OCI-M2 (cell line): ENCODE measurements at regions not wholly inside any gene's neighbourhood (a gene's known extent, or its start where the extent isn't known, plus 50 kb on each side); places are given as distances from the start of the nearest gene placed in this dataset.
"Not testable (repeated sequence)": the region's sequence is repeated elsewhere in the genome, so short reads cannot be mapped to it uniquely, and the experiment has no call there.

Experiments used
- DNase-seq: peaks from one replicate; lab custom pipeline; 2025; ENCODE audit not compliant: unreplicated experiment; lab: John Stamatoyannopoulos, UW

DNA sequence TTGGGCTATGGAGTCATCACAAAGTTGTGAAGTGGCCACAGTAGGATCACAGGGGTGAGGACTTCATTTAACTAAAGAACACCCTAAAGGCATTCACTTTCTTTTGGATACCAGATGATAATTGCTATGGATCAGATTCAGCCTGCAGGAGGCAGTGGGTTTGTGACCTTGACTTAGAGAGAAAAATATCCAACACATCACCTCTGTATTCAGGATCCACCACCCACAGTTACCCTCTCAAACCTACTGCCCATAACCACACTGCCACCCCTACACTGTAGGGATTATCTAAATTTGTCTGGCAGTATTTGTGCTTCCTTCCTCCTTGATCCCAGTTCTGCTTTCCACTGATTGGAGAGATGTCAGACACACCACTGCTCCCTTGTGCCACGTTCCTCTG is 269.4 kb downstream of the MYCN start:
- DNase-seq, result no peak

DNA sequence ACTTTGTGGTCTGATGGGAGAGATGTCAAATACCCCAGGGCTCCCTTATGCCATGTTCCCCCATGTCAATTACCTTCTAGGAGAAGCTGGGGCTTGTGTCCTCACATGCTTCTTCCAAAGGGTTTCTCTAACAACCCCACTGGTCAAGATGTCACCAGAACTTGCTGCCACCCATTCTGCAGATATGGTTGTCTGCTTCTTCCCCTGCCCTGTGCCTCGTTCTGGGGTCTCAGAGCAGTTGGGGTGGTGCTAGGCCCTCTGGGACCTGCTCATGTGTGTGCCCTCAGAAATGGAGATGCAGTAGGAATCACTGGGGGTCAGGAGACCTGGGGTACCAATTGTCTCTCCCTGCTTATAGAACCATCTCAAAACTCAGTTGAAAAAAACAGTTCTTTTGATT is 268.6 kb downstream of the MYCN start:
- no peak for DNase-seq

GRCh38 chr2:16208241-16208797 is 268.0 kb downstream of the MYCN start:
- no peak for DNase-seq

DNA sequence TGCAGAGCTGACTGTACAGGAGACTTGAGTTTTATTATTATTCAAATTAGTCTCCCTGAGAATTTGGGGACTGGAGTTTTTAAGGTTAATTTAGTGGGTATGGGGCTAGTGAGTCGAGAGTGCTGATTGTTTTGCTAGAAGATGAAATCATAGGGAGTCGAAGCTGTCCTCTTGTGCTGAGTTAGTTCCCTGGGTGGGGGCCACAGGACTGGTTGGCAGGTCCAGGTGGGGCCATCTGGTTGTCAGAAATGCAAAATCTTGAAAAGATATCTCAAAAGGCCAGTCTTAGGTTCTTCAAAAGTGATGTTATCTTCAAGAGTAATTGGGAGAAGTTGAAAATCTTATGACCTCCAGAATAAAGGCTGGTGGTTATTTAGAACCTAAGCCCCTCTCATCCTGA is 267.3 kb downstream of the MYCN start:
- no peak for DNase-seq

DNA sequence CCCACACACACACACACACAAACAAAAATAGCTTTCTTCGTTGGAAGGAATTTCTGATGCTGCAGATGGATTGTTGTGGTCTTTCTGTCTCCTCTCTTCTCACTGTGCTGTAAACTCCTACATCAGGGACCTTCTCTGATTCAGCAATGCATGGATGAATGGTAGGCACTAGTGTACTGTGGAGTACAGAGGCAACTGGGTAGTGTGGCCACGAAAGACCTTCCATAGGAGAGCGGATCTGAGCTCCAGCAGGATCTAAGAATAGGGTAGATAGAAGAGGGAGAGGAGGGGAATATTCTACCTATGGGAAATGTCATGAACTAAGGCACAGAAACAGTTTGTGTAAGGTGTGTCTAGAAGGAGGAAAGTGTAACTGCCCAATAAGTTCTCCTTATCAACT is 266.8 kb downstream of the MYCN start:
- DNase-seq, result no peak

DNA sequence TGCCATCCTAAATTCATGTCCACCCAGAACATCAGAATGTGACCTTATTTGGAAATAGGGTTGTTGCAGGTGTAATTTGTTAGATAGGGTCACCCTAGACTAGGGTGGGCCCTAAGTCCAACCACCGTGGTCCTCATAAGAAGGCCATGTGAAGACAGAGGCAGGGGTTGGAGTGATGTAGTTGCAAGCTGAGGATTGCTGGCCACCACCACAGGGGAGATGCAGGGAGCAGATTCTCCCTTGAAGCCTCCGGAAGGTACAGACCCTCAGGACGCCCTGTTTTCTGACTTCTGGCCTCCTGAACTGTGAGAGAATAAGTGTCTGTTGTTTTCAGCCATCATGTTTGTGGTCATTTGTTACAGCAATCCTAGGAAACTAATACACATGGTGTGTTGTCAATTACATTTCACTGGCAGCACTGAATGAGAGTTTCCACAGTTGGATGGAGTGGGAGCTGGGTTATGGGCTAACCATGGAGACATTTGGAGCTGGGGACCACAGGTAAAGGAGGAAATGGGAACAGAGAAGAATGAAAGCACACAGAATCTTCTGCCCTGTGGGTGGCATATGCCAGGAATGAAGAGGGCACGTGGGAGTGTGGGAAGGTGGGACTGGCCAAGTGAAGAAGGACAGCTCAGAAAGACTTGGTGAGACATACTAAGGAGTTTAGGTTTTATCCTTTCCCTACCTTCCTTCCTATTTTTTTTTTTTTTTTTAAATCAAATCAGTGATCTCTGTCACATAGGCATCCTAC is 266.0 kb downstream of the MYCN start:
- no peak for DNase-seq

GRCh38 chr2:16205631-16206030 is 265.3 kb downstream of the MYCN start:
- no peak for DNase-seq

DNA sequence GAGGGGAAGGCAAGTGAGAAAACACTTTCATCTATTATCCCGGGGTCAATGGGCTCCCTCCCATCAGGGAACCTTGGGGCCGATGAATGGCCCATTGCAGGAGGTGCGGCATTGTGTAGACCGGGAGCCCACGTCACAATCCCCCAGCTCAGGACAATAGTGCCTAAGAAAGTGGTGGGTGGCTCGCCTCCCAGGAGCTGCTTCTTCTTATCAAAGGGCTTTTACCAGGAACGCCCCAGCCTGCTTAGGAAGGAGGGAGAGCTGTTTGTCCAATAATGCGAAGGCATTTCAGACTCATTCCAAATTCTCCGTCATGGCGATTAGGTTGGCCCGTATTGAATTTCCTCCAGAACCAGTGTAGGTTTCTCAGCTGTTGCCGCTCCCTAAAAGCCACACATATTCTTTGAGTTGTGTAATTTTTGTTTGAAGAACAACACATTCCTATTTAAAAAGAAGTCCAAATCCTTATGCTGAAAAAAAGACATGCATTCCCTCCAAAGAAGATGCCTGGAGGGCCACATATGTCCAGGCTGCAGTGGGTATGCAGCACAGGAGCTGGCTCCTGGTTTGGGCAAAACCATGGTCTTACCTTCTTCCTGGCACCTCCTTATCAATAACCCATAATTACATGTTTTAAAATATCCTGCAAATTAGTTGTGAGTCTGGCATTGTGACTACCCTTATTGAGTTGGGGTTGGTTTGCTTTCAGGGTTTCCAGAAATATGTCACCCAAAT is 264.7 kb downstream of the MYCN start:
- DNase-seq, result no peak

DNA sequence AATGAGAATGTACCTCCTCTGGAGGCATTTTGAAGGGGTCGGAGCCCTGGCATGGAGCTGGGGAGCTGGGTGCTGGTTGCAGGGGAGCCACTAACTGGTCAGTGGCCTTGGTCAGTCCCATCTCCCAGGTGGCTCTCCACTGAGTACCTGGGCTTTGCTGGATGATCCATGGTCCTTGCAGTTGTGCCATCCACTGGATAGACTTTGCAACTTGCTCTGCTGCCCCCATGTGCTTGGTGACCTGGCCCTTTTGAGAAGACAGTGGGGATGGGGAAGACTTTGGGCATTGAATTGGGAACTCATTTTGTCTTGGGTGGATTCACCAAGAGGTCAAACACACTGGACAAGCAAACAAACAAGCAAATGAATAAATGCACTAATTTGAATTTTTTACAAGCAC is 263.9 kb downstream of the MYCN start:
- no peak for DNase-seq

- DNase-seq, result no peak
These were observed 263.3 kb downstream of the MYCN start for GRCh38 chr2:16203691-16204090.

GRCh38 chr2:16203069-16203468 is 262.7 kb downstream of the MYCN start:
- no peak for DNase-seq

DNA sequence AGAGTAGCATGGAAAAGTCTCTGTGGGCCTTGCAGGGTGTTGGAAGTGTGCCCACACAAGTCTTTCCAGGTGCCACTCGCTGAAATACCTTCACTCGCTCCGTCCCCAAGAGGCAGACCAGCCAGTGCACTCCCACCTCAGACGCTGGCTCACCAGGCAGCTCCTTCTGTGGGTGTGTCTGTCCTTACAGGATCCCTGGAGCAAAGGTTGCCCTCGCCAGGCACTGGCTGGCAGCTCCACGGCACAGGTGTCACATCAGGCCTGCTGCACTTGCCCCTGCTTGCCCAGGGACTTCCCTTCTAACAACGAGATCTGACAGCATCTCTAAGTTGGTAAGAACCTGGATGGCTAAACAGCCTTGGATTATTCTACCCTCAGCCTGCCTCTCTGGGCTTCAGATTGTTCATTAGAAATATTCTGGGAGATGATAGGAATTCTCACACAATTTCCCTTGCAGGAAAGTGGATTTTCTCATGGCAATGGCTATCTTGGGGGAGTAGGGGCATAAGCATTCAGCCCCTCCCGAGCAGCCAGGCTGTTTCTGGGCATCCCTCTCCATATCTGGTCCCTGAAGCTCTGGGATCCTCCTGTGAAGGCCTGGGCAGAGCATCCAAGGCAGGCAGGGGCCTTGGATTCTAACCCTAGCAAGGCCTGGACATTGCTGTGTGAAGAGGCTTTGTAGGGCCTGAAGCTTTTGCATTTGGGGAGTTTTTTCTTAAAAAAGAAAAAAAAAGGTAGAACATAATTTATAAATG is 262.1 kb downstream of the MYCN start:
- DNase-seq, result no peak

- no peak for DNase-seq
These were observed 261.5 kb downstream of the MYCN start for GRCh38 chr2:16201848-16202247.

DNA sequence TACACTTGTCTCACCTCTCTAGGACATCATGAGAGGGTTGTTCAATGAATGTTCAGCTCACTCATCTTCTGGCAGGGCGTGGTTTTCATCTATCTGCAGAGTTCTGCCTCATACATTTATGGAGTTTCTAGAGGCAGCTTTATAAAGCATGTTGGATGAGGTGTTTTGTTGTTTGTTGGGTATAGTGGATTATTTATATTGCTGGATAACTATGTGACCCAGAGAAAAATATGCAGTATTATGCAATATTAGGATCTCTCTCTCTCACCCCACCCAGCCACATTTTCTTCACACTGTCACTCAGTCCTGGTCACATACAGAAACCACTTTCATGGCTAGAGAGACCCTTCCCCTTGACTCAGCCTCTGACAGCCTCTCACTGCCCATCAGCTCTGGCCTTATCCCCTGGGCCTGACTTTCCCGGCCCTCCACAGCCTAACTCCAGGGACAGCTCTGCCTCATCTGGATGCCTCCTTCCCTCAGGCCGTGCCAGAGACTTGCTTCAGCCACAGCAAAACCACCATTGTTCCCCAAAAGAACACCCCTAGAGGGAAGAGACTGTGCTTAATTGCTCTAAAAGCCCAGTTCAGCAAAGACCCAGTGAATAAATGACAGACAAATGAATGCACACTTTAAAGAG is 260.3 kb downstream of the MYCN start:
- DNase-seq, result no peak

GRCh38 chr2:16199882-16200553 is 259.7 kb downstream of the MYCN start:
- no peak for DNase-seq

GRCh38 chr2:16199241-16199640 is 258.9 kb downstream of the MYCN start:
- not testable (repeated sequence) for DNase-seq

DNA sequence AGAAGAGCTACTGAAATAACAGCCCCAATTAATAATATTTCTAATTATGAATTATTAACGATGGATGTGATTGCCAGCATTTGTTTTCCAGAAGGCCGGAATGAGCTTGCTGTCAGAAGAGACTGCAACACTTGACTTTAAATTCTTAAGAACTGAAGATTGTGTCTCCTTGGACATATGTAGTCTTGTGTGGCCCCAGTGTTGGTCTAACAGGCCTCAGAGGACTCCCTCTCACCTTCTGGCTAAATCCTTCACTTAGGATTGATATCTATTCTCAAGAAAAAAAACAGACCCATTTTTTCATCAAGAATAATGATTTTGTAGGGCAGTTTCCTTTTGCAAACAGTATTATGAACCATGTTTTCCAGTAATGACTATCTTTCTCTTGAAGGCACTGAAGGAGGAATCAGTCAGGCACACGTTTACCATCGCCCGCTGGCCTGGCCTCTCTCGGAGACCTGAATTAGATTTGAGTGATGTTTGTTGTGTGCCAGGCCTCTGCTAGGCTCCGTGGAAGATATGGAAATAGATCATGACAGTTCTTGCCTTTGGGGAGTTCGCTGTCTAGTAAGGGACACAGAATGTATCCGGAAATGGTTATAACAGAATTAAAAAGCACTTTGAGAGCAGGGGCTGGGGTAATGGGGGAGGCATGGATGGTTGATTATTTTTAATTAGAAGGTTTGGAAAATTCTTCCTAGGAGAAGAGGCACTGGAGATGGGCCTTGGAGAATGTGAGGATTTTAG is 258.0 kb downstream of the MYCN start:
- no peak for DNase-seq

- no peak for DNase-seq
These were observed 257.3 kb downstream of the MYCN start for GRCh38 chr2:16197504-16198147.
